Right atrium auricular region (tissue), 2 donors: ENCODE measurements at regions not wholly inside any gene's neighbourhood (a gene's known extent, or its start where the extent isn't known, plus 50 kb on each side); places are given as distances from the start of the nearest gene placed in this dataset.

Experiments
- DNase-seq: peaks from one replicate; pipeline ENCODE4 v3.0.0-alpha.2; 2019; ENCODE audit warnings: low spot score
- H3K27ac ChIP-seq, 2 donors: fragments of 200-600 bp; sonication (generic); 1 replicate in 1 of 2; 2 replicates in 1 of 2; pipeline ENCODE4 v1.5.1; 2016 to 2019
- H3K27me3 ChIP-seq, 2 donors: fragments of 200-600 bp; sonication (generic); one replicate each; pipeline versions ENCODE4 v1.5.1 to v1.6.0; 2017 to 2019
- H3K36me3 ChIP-seq: fragments of 200-600 bp; sonication (generic); one replicate; pipeline ENCODE4 v1.5.1; 2016
- H3K4me1 ChIP-seq, 2 donors: fragments of 200-600 bp; sonication (generic); one replicate each; pipeline versions ENCODE4 v1.5.1 to v1.6.0; 2017 to 2019
- H3K4me3 ChIP-seq, 2 donors: fragments of 200-600 bp; sonication (generic); 1 replicate in 1 of 2; 2 replicates in 1 of 2; pipeline ENCODE4 v1.5.1; 2017 to 2019; ENCODE audit warnings: mild to moderate bottlenecking in 1 of 2, moderate library complexity in 1 of 2
- H3K9me3 ChIP-seq, 2 donors: fragments of 200-600 bp; sonication (generic); one replicate each; pipeline ENCODE4 v1.5.1; 2019
- TF ChIP-seq, protein P1 (sequence below), 2 donors: fragments of 200-600 bp; sonication (generic); IDR thresholded peaks; one replicate each; pipeline ENCODE4 v1.5.1; 2019; ENCODE audit warnings: antibody characterized with exemption in 2 of 2

- Histone ChIP-seq H3K36me3 (no peaks in the 10 kb centered on the region), H3K27me3 (no peaks in the 10 kb centered on the region), H3K4me3 (no peak overlapping the region), H3K9me3 (no peaks in the 10 kb centered on the region), H3K27ac (peak overlapping the region; percentile 75 to 87), H3K4me1 (peaks cover 0 to 30% of the 10 kb centered on the region in 2 donors)
- TF ChIP-seq, protein P1, sequence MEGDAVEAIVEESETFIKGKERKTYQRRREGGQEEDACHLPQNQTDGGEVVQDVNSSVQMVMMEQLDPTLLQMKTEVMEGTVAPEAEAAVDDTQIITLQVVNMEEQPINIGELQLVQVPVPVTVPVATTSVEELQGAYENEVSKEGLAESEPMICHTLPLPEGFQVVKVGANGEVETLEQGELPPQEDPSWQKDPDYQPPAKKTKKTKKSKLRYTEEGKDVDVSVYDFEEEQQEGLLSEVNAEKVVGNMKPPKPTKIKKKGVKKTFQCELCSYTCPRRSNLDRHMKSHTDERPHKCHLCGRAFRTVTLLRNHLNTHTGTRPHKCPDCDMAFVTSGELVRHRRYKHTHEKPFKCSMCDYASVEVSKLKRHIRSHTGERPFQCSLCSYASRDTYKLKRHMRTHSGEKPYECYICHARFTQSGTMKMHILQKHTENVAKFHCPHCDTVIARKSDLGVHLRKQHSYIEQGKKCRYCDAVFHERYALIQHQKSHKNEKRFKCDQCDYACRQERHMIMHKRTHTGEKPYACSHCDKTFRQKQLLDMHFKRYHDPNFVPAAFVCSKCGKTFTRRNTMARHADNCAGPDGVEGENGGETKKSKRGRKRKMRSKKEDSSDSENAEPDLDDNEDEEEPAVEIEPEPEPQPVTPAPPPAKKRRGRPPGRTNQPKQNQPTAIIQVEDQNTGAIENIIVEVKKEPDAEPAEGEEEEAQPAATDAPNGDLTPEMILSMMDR (IDR thresholded peaks at IDR 0.05) = no peak
- DNase-seq = no peak
Observed at GRCh38 chr2:100213595-100213994, 71.2 kb upstream of the AFF3 start.

GRCh38 chr2:100212850-100213249, 70.5 kb upstream of the AFF3 start:
- Histone ChIP-seq H3K4me3 (no peak overlapping the region), H3K27me3 (no peaks in the 10 kb centered on the region), H3K9me3 (no peaks in the 10 kb centered on the region), H3K27ac (peak overlapping the region; percentile 75 to 87), H3K36me3 (no peaks in the 10 kb centered on the region), H3K4me1 (peaks cover 0 to 33% of the 10 kb centered on the region in 2 donors)
- no peak for DNase-seq
- TF ChIP-seq, protein P1 (IDR thresholded peaks at IDR 0.05) = no peak

- Histone ChIP-seq H3K27me3 (no peaks in the 10 kb centered on the region), H3K4me3 (no peak overlapping the region), H3K36me3 (no peaks in the 10 kb centered on the region), H3K27ac (no peak overlapping the region), H3K9me3 (no peaks in the 10 kb centered on the region), H3K4me1 (peaks cover 0 to 40% of the 10 kb centered on the region in 2 donors)
- TF ChIP-seq, protein P1 (IDR thresholded peaks at IDR 0.05) = no peak
- no peak for DNase-seq
Observed at GRCh38 chr2:100211521-100211920, 69.1 kb upstream of the AFF3 start.

DNA sequence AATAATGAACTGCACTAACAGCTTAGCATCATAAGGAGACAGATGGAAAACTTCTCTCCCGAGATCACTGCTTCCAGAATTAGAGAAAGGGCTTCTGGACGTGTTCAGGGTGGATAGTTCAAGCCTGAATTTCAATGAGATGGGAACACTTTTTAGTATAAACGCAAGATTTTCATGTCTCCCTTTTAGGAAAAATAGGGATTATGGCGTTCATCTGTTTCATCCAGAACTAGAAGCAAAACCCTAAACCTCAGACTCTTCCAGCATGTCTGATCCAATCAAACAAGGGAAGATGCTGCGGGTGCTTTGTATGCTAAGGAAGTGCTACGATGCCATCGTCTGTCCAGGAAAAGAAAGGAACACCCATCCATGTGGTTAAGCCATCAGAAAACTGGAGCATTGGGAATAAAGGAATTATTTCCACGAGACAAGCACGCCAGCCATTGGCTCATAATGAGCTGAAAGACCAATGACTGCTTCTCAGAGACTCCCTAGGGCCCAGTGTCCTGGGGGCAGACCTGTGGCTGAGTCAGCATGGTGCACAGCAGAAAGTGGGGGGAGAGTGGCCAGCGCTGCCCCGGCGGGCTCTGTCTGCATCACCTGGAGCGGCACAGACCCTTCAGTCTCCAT, 65.9 kb upstream of the AFF3 start:
- no peak for DNase-seq
- Histone ChIP-seq H3K27ac (peak overlapping the region; percentile 19 to 38), H3K9me3 (no peaks in the 10 kb centered on the region), H3K4me3 (no peak overlapping the region), H3K4me1 (peaks cover 0 to 18% of the 10 kb centered on the region in 2 donors), H3K36me3 (no peaks in the 10 kb centered on the region), H3K27me3 (no peaks in the 10 kb centered on the region)
- TF ChIP-seq, protein P1 (IDR thresholded peaks at IDR 0.05) = peak in 1 of 2 donors; percentile 54

- H3K27me3 ChIP-seq = no peaks in the 10 kb centered on the region
- peak overlapping the region; percentile 19 to 38 for H3K27ac ChIP-seq
- TF ChIP-seq, protein P1 (IDR thresholded peaks at IDR 0.05) = no peak
- no peak overlapping the region for H3K4me3 ChIP-seq
- DNase-seq = no peak
- H3K36me3 ChIP-seq = no peaks in the 10 kb centered on the region
- no peaks in the 10 kb centered on the region for H3K9me3 ChIP-seq
- peaks cover 0 to 10% of the 10 kb centered on the region in 2 donors for H3K4me1 ChIP-seq
Observed at GRCh38 chr2:100207411-100207885, 65.1 kb upstream of the AFF3 start.
